Activated CD4-positive, alpha-beta T cell treated with anti-CD3 and anti-CD28 coated beads for 36 hours (primary cell): ENCODE measurements at regions not wholly inside any gene's neighbourhood (a gene's known extent, or its start where the extent isn't known, plus 50 kb on each side); places are given as distances from the start of the nearest gene placed in this dataset.
"Not testable (repeated sequence)": the region's sequence is repeated elsewhere in the genome, so short reads cannot be mapped to it uniquely, and the experiment has no call there.

ENCODE experiments used
- ATAC-seq: fragments of 200-7000 bp; cut with Tn5 transposase; one replicate; pipeline ENCODE4 v1.10.0; 2021; ENCODE audit warnings: mild to moderate bottlenecking, moderate library complexity
- CTCF ChIA-PET: fragments of 350-600 bp; sonication (Branson Sonifier 250); formaldehyde crosslinking; loops from one replicate; lab custom pipeline; 2021; ENCODE audit warnings: antibody characterized with exemption; lab: Charles Lee
- POLR2A ChIA-PET: fragments of 350-600 bp; sonication (Branson Sonifier 250); formaldehyde crosslinking; loops from one replicate; lab custom pipeline; 2021; ENCODE audit warnings: antibody characterized with exemption, inconsistent platforms; lab: Charles Lee
- DNase-seq: peaks from one replicate; pipeline ENCODE4 v3.0.0-alpha.2; 2020
- H3K27ac Mint-ChIP-seq: one replicate; pipeline ENCODE4 v1.8.0; 2021; ENCODE audit warnings: mixed read lengths
- H3K27me3 Mint-ChIP-seq: one replicate; pipeline ENCODE4 v1.8.0; 2021; ENCODE audit warnings: mixed read lengths
- H3K36me3 Mint-ChIP-seq: one replicate; pipeline ENCODE4 v1.8.0; 2021; ENCODE audit warnings: low read depth, mixed read lengths
- H3K4me1 Mint-ChIP-seq: one replicate; pipeline ENCODE4 v1.8.0; 2021; ENCODE audit warnings: mixed read lengths
- H3K4me3 Mint-ChIP-seq: one replicate; pipeline ENCODE4 v1.8.0; 2021; ENCODE audit warnings: mild to moderate bottlenecking, moderate library complexity, mixed read lengths
- H3K9me3 Mint-ChIP-seq: one replicate; pipeline ENCODE4 v1.8.0; 2021; ENCODE audit warnings: low read depth, mixed read lengths
- intact Hi-C, 2 experiments: fragments of 100-400 bp; cut with DNase I in 1 of 2; cut with micrococcal nuclease in 1 of 2; formaldehyde crosslinking; loops; one replicate each; pipeline versions ENCODE4 v1.14.2 to v1.15.1; 2022 to 2024; cut with DNase I, micrococcal nuclease

- Mint-ChIP-seq H3K36me3 (peaks cover 1% of the 10 kb centered on the region), H3K27me3 (peaks cover 5% of the 10 kb centered on the region), H3K27ac (no peak overlapping the region), H3K4me3 (no peak overlapping the region), H3K4me1 (no peaks in the 10 kb centered on the region), H3K9me3 (peaks cover 19% of the 10 kb centered on the region)
- ATAC-seq (no peak), DNase-seq (no peak)
- intact Hi-C loops = loop anchor here (5.0 to 10.0 kb wide), 3 partner anchors 152 to 367 kb away; no protein-coding TSS in a partner anchor
- ChIA-PET CTCF (no interaction called here), POLR2A (no interaction called here)
Observed at GRCh38 chr1:209199822-209200221, 383.7 kb upstream of the CAMK1G start.

GRCh38 chr1:209202321-209202720 lies 381.2 kb upstream of the CAMK1G start:
- H3K4me3 Mint-ChIP-seq, H3K27ac Mint-ChIP-seq, ATAC-seq, H3K4me1 Mint-ChIP-seq, POLR2A ChIA-PET, H3K36me3 Mint-ChIP-seq, DNase-seq, H3K9me3 Mint-ChIP-seq: not testable (repeated sequence)
- peaks cover 19% of the 10 kb centered on the region for H3K27me3 Mint-ChIP-seq
- intact Hi-C loops = loop anchor here (1.0 to 10.0 kb wide), 6 partner anchors 46 to 365 kb away; no protein-coding TSS in a partner anchor
- CTCF ChIA-PET = interaction anchor here (0.6 to 1.6 kb wide), 6 partner anchors 23 to 852 kb away, joined by 3 to 5 read pairs (median 3); no protein-coding TSS in a partner anchor

GRCh38 chr1:209202830-209203532 lies 380.5 kb upstream of the CAMK1G start:
- intact Hi-C loops = loop anchor here (1.0 to 10.0 kb wide), 7 partner anchors 45 to 364 kb away; no protein-coding TSS in a partner anchor
- Mint-ChIP-seq H3K4me1 (peaks cover 2% of the 10 kb centered on the region), H3K27ac (no peak overlapping the region), H3K4me3 (no peak overlapping the region), H3K9me3 (no peaks in the 10 kb centered on the region), H3K27me3 (peaks cover 22% of the 10 kb centered on the region), H3K36me3 (no peaks in the 10 kb centered on the region)
- POLR2A ChIA-PET = no interaction called here
- ATAC-seq = no peak
- CTCF ChIA-PET = interaction anchor here (0.7 to 2.0 kb wide), 7 partner anchors 12 to 490 kb away, joined by 3 to 10 read pairs (median 5); no protein-coding TSS in a partner anchor
- DNase-seq = peak; percentile 30

- Mint-ChIP-seq H3K4me1 (peaks cover 2% of the 10 kb centered on the region), H3K27ac (no peak overlapping the region), H3K4me3 (no peak overlapping the region), H3K36me3 (no peaks in the 10 kb centered on the region), H3K27me3 (peaks cover 24% of the 10 kb centered on the region), H3K9me3 (no peaks in the 10 kb centered on the region)
- no peak for DNase-seq
- POLR2A ChIA-PET = no interaction called here
- CTCF ChIA-PET = interaction anchor here (0.7 to 2.0 kb wide), 6 partner anchors 12 to 491 kb away, joined by 3 to 10 read pairs (median 5); no protein-coding TSS in a partner anchor
- intact Hi-C loops = loop anchor here (1.0 to 10.0 kb wide), 6 partner anchors 149 to 364 kb away; no protein-coding TSS in a partner anchor
- ATAC-seq = no peak
Observed at GRCh38 chr1:209203533-209203895, 380.0 kb upstream of the CAMK1G start.

- Mint-ChIP-seq H3K4me1 (peaks cover 2% of the 10 kb centered on the region), H3K4me3 (no peak overlapping the region), H3K27ac (no peak overlapping the region), H3K27me3 (peaks cover 29% of the 10 kb centered on the region), H3K36me3 (no peaks in the 10 kb centered on the region), H3K9me3 (no peaks in the 10 kb centered on the region)
- intact Hi-C loops = loop anchor here (5.0 to 10.0 kb wide), 2 partner anchors 42 to 230 kb away; no protein-coding TSS in a partner anchor
- CTCF ChIA-PET = interaction anchor here (2.0 kb wide), 1 partner anchor 43 kb away, joined by 10 read pairs; no protein-coding TSS in a partner anchor
- ATAC-seq = no peak
- POLR2A ChIA-PET = no interaction called here
- DNase-seq = no peak
Observed at GRCh38 chr1:209205039-209205438, 378.5 kb upstream of the CAMK1G start.

GRCh38 chr1:209207126-209207700 lies 376.3 kb upstream of the CAMK1G start:
- CTCF ChIA-PET = interaction anchor here (0.6 to 1.2 kb wide), 4 partner anchors 41 to 1228 kb away, joined by 3 to 4 read pairs (median 3); no protein-coding TSS in a partner anchor
- no peak overlapping the region for H3K27ac Mint-ChIP-seq
- no peaks in the 10 kb centered on the region for H3K9me3 Mint-ChIP-seq
- H3K4me1 Mint-ChIP-seq = peaks cover 2% of the 10 kb centered on the region
- DNase-seq (no peak), ATAC-seq (no peak)
- H3K36me3 Mint-ChIP-seq = no peaks in the 10 kb centered on the region
- H3K27me3 Mint-ChIP-seq = peaks cover 39% of the 10 kb centered on the region
- POLR2A ChIA-PET = no interaction called here
- intact Hi-C loops = loop anchor here (2.0 to 10.0 kb wide), 3 partner anchors 40 to 554 kb away; no protein-coding TSS in a partner anchor
- no peak overlapping the region for H3K4me3 Mint-ChIP-seq

GRCh38 chr1:209207701-209208286 lies 375.7 kb upstream of the CAMK1G start:
- ChIA-PET POLR2A (interaction anchor here (0.5 kb wide), 1 partner anchor 1378 kb away, joined by 3 read pairs; no protein-coding TSS in a partner anchor), CTCF (interaction anchor here (0.6 to 1.2 kb wide), 4 partner anchors 40 to 1228 kb away, joined by 3 to 4 read pairs (median 3); no protein-coding TSS in a partner anchor)
- H3K27me3 Mint-ChIP-seq = peaks cover 39% of the 10 kb centered on the region
- peak; percentile 58 for DNase-seq
- no peak overlapping the region for H3K27ac Mint-ChIP-seq
- H3K9me3 Mint-ChIP-seq = no peaks in the 10 kb centered on the region
- H3K4me3 Mint-ChIP-seq = no peak overlapping the region
- H3K4me1 Mint-ChIP-seq = peaks cover 2% of the 10 kb centered on the region
- intact Hi-C loops = loop anchor here (2.0 to 10.0 kb wide), 3 partner anchors 40 to 555 kb away; no protein-coding TSS in a partner anchor
- ATAC-seq = peak; percentile 49
- H3K36me3 Mint-ChIP-seq = no peaks in the 10 kb centered on the region

- intact Hi-C loops = loop anchor here (5.0 to 10.0 kb wide), 2 partner anchors 39 to 226 kb away; no protein-coding TSS in a partner anchor
- POLR2A ChIA-PET = no interaction called here
- CTCF ChIA-PET = interaction anchor here (0.9 kb wide), 1 partner anchor 559 kb away, joined by 3 read pairs; no protein-coding TSS in a partner anchor
- DNase-seq = no peak
- Mint-ChIP-seq H3K27ac (no peak overlapping the region), H3K36me3 (no peaks in the 10 kb centered on the region), H3K27me3 (peaks cover 39% of the 10 kb centered on the region), H3K9me3 (no peaks in the 10 kb centered on the region), H3K4me1 (peaks cover 2% of the 10 kb centered on the region), H3K4me3 (no peak overlapping the region)
- ATAC-seq = no peak
Observed at GRCh38 chr1:209208648-209209047, 374.9 kb upstream of the CAMK1G start.

GRCh38 chr1:209213989-209214388 lies 369.5 kb upstream of the CAMK1G start:
- Mint-ChIP-seq H3K27ac (no peak overlapping the region), H3K4me1 (no peaks in the 10 kb centered on the region), H3K9me3 (peaks cover 2% of the 10 kb centered on the region), H3K36me3 (no peaks in the 10 kb centered on the region), H3K27me3 (peaks cover 21% of the 10 kb centered on the region), H3K4me3 (no peak overlapping the region)
- ATAC-seq = no peak
- ChIA-PET POLR2A (no interaction called here), CTCF (interaction anchor here (1.0 kb wide), 1 partner anchor 35 kb away, joined by 3 read pairs; no protein-coding TSS in a partner anchor)
- intact Hi-C loops = no loop called here
- DNase-seq = no peak

GRCh38 chr1:209215826-209216225 lies 367.7 kb upstream of the CAMK1G start:
- ChIA-PET POLR2A (no interaction called here), CTCF (interaction anchor here (0.6 to 1.3 kb wide), 2 partner anchors 12 to 1197 kb away, joined by 3 to 6 read pairs; no protein-coding TSS in a partner anchor)
- Mint-ChIP-seq H3K27me3 (peaks cover 17% of the 10 kb centered on the region), H3K36me3 (no peaks in the 10 kb centered on the region), H3K9me3 (peaks cover 2% of the 10 kb centered on the region), H3K4me1 (peaks cover 2% of the 10 kb centered on the region), H3K4me3 (no peak overlapping the region), H3K27ac (no peak overlapping the region)
- DNase-seq = no peak
- ATAC-seq = no peak
- intact Hi-C loops = no loop called here

GRCh38 chr1:209218113-209218512 lies 365.4 kb upstream of the CAMK1G start:
- peaks cover 2% of the 10 kb centered on the region for H3K4me1 Mint-ChIP-seq
- intact Hi-C loops = no loop called here
- peaks cover 16% of the 10 kb centered on the region for H3K27me3 Mint-ChIP-seq
- ChIA-PET POLR2A (no interaction called here), CTCF (interaction anchor here (0.6 kb wide), 1 partner anchor 26 kb away, joined by 3 read pairs; no protein-coding TSS in a partner anchor)
- ATAC-seq (no peak), DNase-seq (no peak)
- no peak overlapping the region for H3K27ac Mint-ChIP-seq
- no peaks in the 10 kb centered on the region for H3K36me3 Mint-ChIP-seq
- peaks cover 2% of the 10 kb centered on the region for H3K9me3 Mint-ChIP-seq
- no peak overlapping the region for H3K4me3 Mint-ChIP-seq
